UCSD-AML1 (cell line): ENCODE measurements at regions not wholly inside any gene's neighbourhood (a gene's known extent, or its start where the extent isn't known, plus 50 kb on each side); places are given as distances from the start of the nearest gene placed in this dataset.

Experiments
- DNase-seq: peaks from one replicate; lab custom pipeline; 2025; ENCODE audit not compliant: unreplicated experiment; lab: John Stamatoyannopoulos, UW

- no peak for DNase-seq
These were observed 579.3 kb downstream of the TLR4 start for GRCh38 chr9:118283488-118283887.

GRCh38 chr9:118290116-118290515, 585.9 kb downstream of the TLR4 start:
- DNase-seq, result no peak

- no peak for DNase-seq
These were observed 591.2 kb downstream of the TLR4 start for GRCh38 chr9:118295413-118295812.

GRCh38 chr9:118302721-118303120, 598.5 kb downstream of the TLR4 start:
- no peak for DNase-seq

- DNase-seq, result no peak
These were observed 599.0 kb downstream of the TLR4 start for GRCh38 chr9:118303216-118303615.

GRCh38 chr9:118305331-118305730, 601.1 kb downstream of the TLR4 start:
- no peak for DNase-seq

- no peak for DNase-seq
These were observed 602.6 kb downstream of the TLR4 start for GRCh38 chr9:118306801-118307200.

GRCh38 chr9:118313965-118314364, 609.8 kb downstream of the TLR4 start:
- DNase-seq, result no peak

GRCh38 chr9:118316831-118317343, 612.7 kb downstream of the TLR4 start:
- no peak for DNase-seq

- DNase-seq, result no peak
These were observed 614.7 kb downstream of the TLR4 start for GRCh38 chr9:118318770-118319431.

- no peak for DNase-seq
These were observed 617.6 kb downstream of the TLR4 start for GRCh38 chr9:118321788-118322187.

GRCh38 chr9:118324706-118325105, 620.5 kb downstream of the TLR4 start:
- DNase-seq, result no peak

- DNase-seq, result no peak
These were observed 621.6 kb downstream of the TLR4 start for GRCh38 chr9:118325757-118326156.

GRCh38 chr9:118326326-118326725, 622.1 kb downstream of the TLR4 start:
- no peak for DNase-seq

GRCh38 chr9:118330191-118330986, 626.2 kb downstream of the TLR4 start:
- DNase-seq, result no peak

- DNase-seq, result no peak
These were observed 627.4 kb downstream of the TLR4 start for GRCh38 chr9:118331622-118332045.

GRCh38 chr9:118336250-118336942, 632.2 kb downstream of the TLR4 start:
- no peak for DNase-seq

- no peak for DNase-seq
These were observed 632.7 kb downstream of the TLR4 start for GRCh38 chr9:118336943-118337330.

- no peak for DNase-seq
These were observed 655.8 kb downstream of the TLR4 start for GRCh38 chr9:118360036-118360435.

- DNase-seq, result no peak
These were observed 657.9 kb downstream of the TLR4 start for GRCh38 chr9:118362123-118362522.

- no peak for DNase-seq
These were observed 658.4 kb downstream of the TLR4 start for GRCh38 chr9:118362596-118362995.
